HepG2 (cell line): ENCODE measurements at regions not wholly inside any gene's neighbourhood (a gene's known extent, or its start where the extent isn't known, plus 50 kb on each side); places are given as distances from the start of the nearest gene placed in this dataset.

Experiments
- ATAC-seq: fragments of 200-7000 bp; cut with Tn5 transposase; 3 replicates; pipeline ENCODE4 v1.9.1; 2020; ENCODE audit warnings: mild to moderate bottlenecking, moderate library complexity
- BruUV-seq: library from RNA; stranded (reverse); fragments of 400-500 nt; replicated peaks from 2 replicates; lab custom pipeline; 2021; lab: Mats Ljungman, UMichigan
- CTCF ChIA-PET: fragments of 300-600 bp; formaldehyde crosslinking; extraction: SDS; loops from one replicate; lab custom pipeline; 2021; ENCODE audit warnings: low total read pairs, inconsistent platforms, low intra/inter-chr PET ratio; lab: Yijun Ruan, JAX
- POLR2A ChIA-PET: fragments of 350-600 bp; sonication (Branson Sonifier 250); formaldehyde crosslinking; loops from one replicate; lab custom pipeline; 2020; ENCODE audit warnings: antibody characterized with exemption, inconsistent platforms; lab: Yijun Ruan, JAX
- DNase-seq: peaks from one replicate; pipeline ENCODE4 v3.0.0-alpha.2; 2015; ENCODE audit warnings: low spot score
- FAIRE-seq: peaks from 3 replicates; lab custom pipeline; 2011; peaks lifted over from hg19 to GRCh38; lab: Jason Lieb, UNC
- H2AFZ ChIP-seq: one replicate; pipeline ENCODE4 v1.6.1; 2011; ENCODE audit warnings: low read length, inconsistent platforms
- H3K27ac ChIP-seq: fragments of 300-600 bp; 3 replicates; pipeline ENCODE4 v1.8.0; 2011; ENCODE audit warnings: mixed run types, mild to moderate bottlenecking, mixed read lengths, low read length, inconsistent platforms; ENCODE audit not compliant: insufficient read depth; ENCODE audit errors: extremely low read length
- H3K27me3 ChIP-seq, 2 experiments: fragments of 200-600 bp in 1 of 2; 2 replicates in 1 of 2; 3 replicates in 1 of 2; pipeline versions ENCODE4 v1.6.0 to v1.8.0; 2011; ENCODE audit warnings: low read length in 2 of 2, mild to moderate bottlenecking in 2 of 2, moderate library complexity in 2 of 2, inconsistent platforms in 1 of 2; ENCODE audit not compliant: insufficient read depth in 2 of 2, control insufficient read depth in 1 of 2
- H3K36me3 ChIP-seq, 2 experiments: fragments of 200-600 bp in 1 of 2; replicated peaks in 1 of 2; 2 replicates in 1 of 2; 3 replicates in 1 of 2; pipeline versions ENCODE4 v1.5.1 to v1.8.0; 2011; ENCODE audit warnings: low read length in 2 of 2, inconsistent platforms in 1 of 2; ENCODE audit not compliant: insufficient read depth in 2 of 2, control insufficient read depth in 1 of 2
- H3K4me1 ChIP-seq: 2 replicates; pipeline ENCODE4 v1.5.1; 2012; ENCODE audit warnings: low read length, inconsistent platforms; ENCODE audit not compliant: insufficient read depth
- H3K4me2 ChIP-seq: 2 replicates; pipeline ENCODE4 v1.6.0; 2011; ENCODE audit warnings: low read depth, low read length, inconsistent platforms
- H3K4me3 ChIP-seq, 3 experiments: fragments of 200-600 bp in 1 of 3; sonication (generic), shearing (Covaris generic) in 1 of 3; replicated peaks in 1 of 3; 2 replicates each; pipeline ENCODE4 v1.5.1; 2011 to 2016; ENCODE audit warnings: low read length in 3 of 3, inconsistent platforms in 2 of 3, low read depth in 2 of 3, mild to moderate bottlenecking in 2 of 3, control low read depth in 1 of 3, mixed read lengths in 1 of 3; ENCODE audit not compliant: insufficient read depth in 1 of 3
- H3K79me2 ChIP-seq: one replicate; pipeline ENCODE4 v1.6.1; 2011; ENCODE audit warnings: low read length, inconsistent platforms; ENCODE audit not compliant: insufficient read depth
- H3K9ac ChIP-seq: 2 replicates; pipeline ENCODE4 v1.6.0; 2011; ENCODE audit warnings: mild to moderate bottlenecking, low read depth, low read length, inconsistent platforms; ENCODE audit not compliant: insufficient read depth
- H3K9me3 ChIP-seq: 2 replicates; pipeline ENCODE4 v1.5.1; 2012; ENCODE audit warnings: mild to moderate bottlenecking, low read length
- H4K20me1 ChIP-seq: 2 replicates; pipeline ENCODE4 v1.6.0; 2011; ENCODE audit warnings: inconsistent platforms, mild to moderate bottlenecking, low read length, moderate library complexity; ENCODE audit not compliant: insufficient read depth
- ATF7 ChIP-seq, 2 experiments: fragments of 450-650 bp in 1 of 2; sonication (generic) in 1 of 2; formaldehyde crosslinking in 1 of 2; IDR thresholded peaks; 2 replicates each; pipeline versions ENCODE4 v1.4.0 to v1.6.1; 2016 to 2020; ENCODE audit warnings: antibody characterized with exemption in 1 of 2, mild to moderate bottlenecking in 1 of 2, missing genetic modification reagents in 1 of 2
- ATF7-NPFF ChIP-seq: sonication (generic); formaldehyde crosslinking; IDR thresholded peaks from 2 replicates; pipeline ENCODE4 v1.8.1; 2023; ENCODE audit warnings: mild to moderate bottlenecking, low read depth, missing genetic modification reagents, moderate library complexity
- EP300 ChIP-seq, 3 experiments: sonication (generic) in 1 of 3; formaldehyde crosslinking in 1 of 3; IDR thresholded peaks; 2 replicates each; pipeline versions ENCODE4 v1.5.1 to v1.6.1; 2011 to 2020; ENCODE audit warnings: low read depth in 2 of 3, low read length in 2 of 3, borderline replicate concordance in 1 of 3, improper control_type of control experiment in 1 of 3, mild to moderate bottlenecking in 1 of 3, missing genetic modification reagents in 1 of 3, moderate library complexity in 1 of 3
- NR2F1 ChIP-seq, 2 experiments: fragments of 450-650 bp in 1 of 2; formaldehyde crosslinking in 1 of 2; IDR thresholded peaks; 2 replicates each; pipeline versions ENCODE4 v1.5.0 to v1.6.1; 2016 to 2020; ENCODE audit warnings: mild to moderate bottlenecking in 1 of 2, missing compliant biosample characterization in 1 of 2, missing genetic modification reagents in 1 of 2, moderate library complexity in 1 of 2
- NR2F6 ChIP-seq, 2 experiments: IDR thresholded peaks; 2 replicates each; pipeline ENCODE4 v1.6.1; 2016; ENCODE audit warnings: antibody characterized with exemption in 1 of 2, mild to moderate bottlenecking in 1 of 2
- PITX1 ChIP-seq: sonication (generic); formaldehyde crosslinking; IDR thresholded peaks from 2 replicates; pipeline ENCODE4 v1.5.1; 2020; ENCODE audit warnings: mild to moderate bottlenecking, missing genetic modification reagents
- POLR2G ChIP-seq: fragments of 200-400 bp; formaldehyde crosslinking; IDR thresholded peaks from 2 replicates; pipeline ENCODE4 v1.6.1; 2018; ENCODE audit warnings: mild to moderate bottlenecking, low read depth, low read length, moderate library complexity
- SALL1 ChIP-seq: sonication (generic); formaldehyde crosslinking; IDR thresholded peaks from 2 replicates; pipeline ENCODE4 v1.8.0; 2022; ENCODE audit warnings: mild to moderate bottlenecking, missing genetic modification reagents
- ZFY ChIP-seq: sonication (generic); formaldehyde crosslinking; IDR thresholded peaks from 2 replicates; pipeline ENCODE4 v1.4.0; 2020; ENCODE audit warnings: missing genetic modification reagents
- ZNF142 ChIP-seq: sonication (generic); formaldehyde crosslinking; IDR thresholded peaks from 2 replicates; pipeline ENCODE4 v1.4.0; 2020; ENCODE audit warnings: missing genetic modification reagents
- ZNF414 ChIP-seq: sonication (generic); formaldehyde crosslinking; IDR thresholded peaks from 2 replicates; pipeline ENCODE4 v1.5.0; 2020; ENCODE audit warnings: missing genetic modification reagents
- ZNF710 ChIP-seq: sonication (generic); formaldehyde crosslinking; IDR thresholded peaks from 2 replicates; pipeline ENCODE4 v1.5.0; 2020; ENCODE audit warnings: mild to moderate bottlenecking, missing genetic modification reagents, borderline replicate concordance
- ZNF773 ChIP-seq: sonication (generic); formaldehyde crosslinking; IDR thresholded peaks from 2 replicates; pipeline ENCODE4 v1.4.0; 2020; ENCODE audit warnings: missing genetic modification reagents, borderline replicate concordance
- ZNF792 ChIP-seq: IDR thresholded peaks from 2 replicates; pipeline ENCODE4 v1.6.1; 2016
- WGBS: methylation state at CpG from one replicate; pipeline ENCODE4 v1.1.6; 2017; ENCODE audit warnings: low lambda C conversion rate; 5-methylcytosine and 5-hydroxymethylcytosine counted together
- in situ Hi-C: cut with HindIII; loops from 2 replicates; pipeline ENCODE4 v1.10.0; 2017; ENCODE audit warnings: low pct_unique_long_range_greater_than_20kb; ENCODE audit not compliant: extremely low pct_ligation_motif_present
- intact Hi-C: fragments of 100-400 bp; cut with micrococcal nuclease; formaldehyde crosslinking; loops from one replicate; pipeline ENCODE4 v1.10.0; 2022; ENCODE audit not compliant: unreplicated experiment

GRCh38 chr9:81819859-81820546 lies 108.2 kb upstream of the SPATA31D4 start:
- Histone ChIP-seq H3K4me2 (peak overlapping the region; percentile 39), H3K27ac (no peak overlapping the region), H3K9me3 (no peaks in the 10 kb centered on the region), H2AFZ (no peak overlapping the region), H4K20me1 (no peaks in the 10 kb centered on the region), H3K9ac (no peak overlapping the region), H3K79me2 (no peaks in the 10 kb centered on the region), H3K4me3 (no peak overlapping the region; a peak in 1 of 6 replicates), H3K4me1 (peaks cover 45% of the 10 kb centered on the region), H3K36me3 (no peaks in the 10 kb centered on the region), H3K27me3 (peaks cover 2 to 19% of the 10 kb centered on the region in 2 experiments; a peak in 2 of 5 replicates)
- FAIRE-seq, result no peak
- CTCF ChIA-PET, result no interaction called here
- 7% methylated on average over 8 of the region's 8 CpGs for WGBS
- no peak for DNase-seq
- BruUV-seq, result no TSS peak
- POLR2A ChIA-PET, result no interaction called here
- in situ Hi-C loops (no loop called here), intact Hi-C loops (no loop called here)
- peak; percentile 66 for ATAC-seq
- TF ChIP-seq SALL1 (CRISPR knock-in tag) (peak; percentile 68), ZNF710 (CRISPR knock-in tag) (0 out of 2 replicates have a peak, but pooled peaks have one; percentile 28), PITX1 (CRISPR knock-in tag) (peak; percentile 33; the same call in 1 of the 2 replicates), ZNF792 (CRISPR knock-in tag) (no peak), ZFY (CRISPR knock-in tag) (no peak), ZNF773 (no peak), ZNF414 (CRISPR knock-in tag) (no peak), NR2F6 (IDR thresholded peaks at IDR 0.05) (peak; percentile 63), NR2F6 (CRISPR knock-in tag; IDR thresholded peaks at IDR 0.05) (peak; percentile 51; the same call in 1 of the 2 replicates), EP300 (IDR thresholded peaks at IDR 0.05; ENCODE audit: low read depth in 2 of 2, low read length in 2 of 2) (no peak; a peak in 1 of 4 replicates), EP300 (CRISPR knock-in tag; IDR thresholded peaks at IDR 0.05; ENCODE audit: borderline replicate concordance) (no peak), ATF7-NPFF (no peak), NR2F1 (CRISPR knock-in tag; IDR thresholded peaks at IDR 0.05) (0 out of 4 replicates have a peak, but pooled peaks have one; percentile 7 to 22), ZNF142 (CRISPR knock-in tag) (no peak), POLR2G (no peak), ATF7 (IDR thresholded peaks at IDR 0.05) (no peak), ATF7 (CRISPR knock-in tag; IDR thresholded peaks at IDR 0.05) (peak; percentile 73; the same call in 1 of the 2 replicates)
